Thoracic aorta (tissue), 2 donors: ENCODE measurements at regions not wholly inside any gene's neighbourhood (a gene's known extent, or its start where the extent isn't known, plus 50 kb on each side); places are given as distances from the start of the nearest gene placed in this dataset.

Experiments
- ATAC-seq: fragments of 150-250 bp; one replicate; pipeline ENCODE4 v1.8.0; 2017; ENCODE audit warnings: low read depth; ENCODE audit not compliant: insufficient number of reproducible peaks, low FRiP score
- DNase-seq: peaks from one replicate; pipeline ENCODE4 v3.0.0-alpha.2; 2020; ENCODE audit warnings: low spot score
- H3K27ac ChIP-seq, 2 donors: fragments of 200-600 bp; sonication (generic); 1 replicate in 1 of 2; 2 replicates in 1 of 2; pipeline ENCODE4 v1.5.1; 2016; ENCODE audit warnings: mild to moderate bottlenecking in 2 of 2, moderate library complexity in 2 of 2
- H3K27me3 ChIP-seq: fragments of 200-600 bp; sonication (generic); replicated peaks from 2 replicates; pipeline ENCODE4 v1.6.0; 2016; ENCODE audit warnings: mild to moderate bottlenecking; ENCODE audit not compliant: insufficient read depth
- H3K36me3 ChIP-seq: fragments of 200-600 bp; sonication (generic); one replicate; pipeline ENCODE4 v1.5.1; 2016
- H3K4me1 ChIP-seq, 2 donors: fragments of 200-600 bp; sonication (generic); 1 replicate in 1 of 2; 2 replicates in 1 of 2; pipeline versions ENCODE4 v1.5.1 to v1.6.0; 2016; ENCODE audit warnings: low read depth in 2 of 2, mild to moderate bottlenecking in 1 of 2; ENCODE audit not compliant: control insufficient read depth in 1 of 2
- H3K4me3 ChIP-seq: fragments of 200-600 bp; sonication (generic); 2 replicates; pipeline ENCODE4 v1.5.1; 2016; ENCODE audit warnings: mild to moderate bottlenecking
- H3K9me3 ChIP-seq: fragments of 200-600 bp; sonication (generic); 2 replicates; pipeline ENCODE4 v1.5.1; 2016
- CTCF ChIP-seq: fragments of 200-600 bp; sonication (generic); IDR thresholded peaks from one replicate; pipeline ENCODE4 v1.5.1; 2019; ENCODE audit warnings: antibody characterized with exemption

GRCh38 chr4:178598672-178599071, 1156.4 kb upstream of the AGA start:
- ATAC-seq (no peak), DNase-seq (no peak)
- Histone ChIP-seq H3K9me3 (no peaks in the 10 kb centered on the region), H3K36me3 (no peaks in the 10 kb centered on the region), H3K4me3 (no peak overlapping the region), H3K27me3 (no peaks in the 10 kb centered on the region), H3K4me1 (no peaks in the 10 kb centered on the region), H3K27ac (no peak overlapping the region)
- no peak for TF ChIP-seq CTCF

GRCh38 chr4:178599521-178599920, 1157.3 kb upstream of the AGA start:
- H3K27me3 ChIP-seq = no peaks in the 10 kb centered on the region
- H3K36me3 ChIP-seq = no peaks in the 10 kb centered on the region
- H3K4me1 ChIP-seq = no peaks in the 10 kb centered on the region
- no peaks in the 10 kb centered on the region for H3K9me3 ChIP-seq
- ATAC-seq (no peak), DNase-seq (no peak)
- no peak overlapping the region for H3K4me3 ChIP-seq
- H3K27ac ChIP-seq = no peak overlapping the region
- no peak for TF ChIP-seq CTCF

DNA sequence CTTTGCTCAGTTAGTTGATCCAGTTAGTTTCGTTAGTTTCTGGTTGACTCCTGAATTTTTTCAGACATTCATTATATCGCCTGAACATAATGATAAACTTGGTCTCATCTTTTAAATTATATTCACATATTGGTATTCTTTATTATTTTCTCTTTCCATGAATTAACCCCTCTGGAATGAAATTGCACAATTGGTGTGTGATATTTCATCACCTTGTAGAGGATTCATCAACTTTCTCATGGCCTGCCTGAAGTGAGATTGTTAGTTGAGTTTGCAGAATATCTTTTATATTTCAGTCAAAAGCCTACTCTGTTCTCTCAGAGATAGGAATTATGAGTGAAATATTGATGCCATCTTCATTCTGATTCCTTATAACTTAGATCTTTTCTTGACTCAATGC, 1160.6 kb upstream of the AGA start:
- Histone ChIP-seq H3K9me3 (no peaks in the 10 kb centered on the region), H3K27me3 (no peaks in the 10 kb centered on the region), H3K4me3 (no peak overlapping the region), H3K4me1 (no peaks in the 10 kb centered on the region), H3K27ac (no peak overlapping the region), H3K36me3 (no peaks in the 10 kb centered on the region)
- DNase-seq = no peak
- no peak for TF ChIP-seq CTCF
- ATAC-seq = no peak

DNA sequence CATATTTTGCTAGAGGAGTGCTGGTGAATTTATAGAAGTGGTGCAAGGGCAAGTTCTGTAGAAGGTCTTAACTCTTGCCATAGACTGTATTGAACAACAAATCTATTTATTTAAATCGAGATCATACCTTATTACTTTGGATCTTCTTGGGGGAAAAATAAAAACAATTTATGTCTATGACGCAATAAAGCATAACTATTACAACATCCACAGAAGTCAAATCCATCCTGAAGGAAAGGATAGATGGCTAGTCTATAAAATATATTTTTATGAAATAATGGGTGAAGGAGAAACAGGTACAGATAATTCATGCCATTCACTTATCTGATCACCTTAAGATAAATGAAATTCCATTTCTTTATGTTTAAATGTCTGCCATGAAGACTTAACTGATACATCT, 1168.8 kb upstream of the AGA start:
- Histone ChIP-seq H3K4me3 (no peak overlapping the region), H3K27me3 (no peaks in the 10 kb centered on the region), H3K4me1 (no peaks in the 10 kb centered on the region), H3K9me3 (no peaks in the 10 kb centered on the region), H3K27ac (no peak overlapping the region), H3K36me3 (no peaks in the 10 kb centered on the region)
- ATAC-seq = no peak
- TF ChIP-seq CTCF = no peak
- no peak for DNase-seq

- no peak overlapping the region for H3K4me3 ChIP-seq
- no peaks in the 10 kb centered on the region for H3K27me3 ChIP-seq
- no peaks in the 10 kb centered on the region for H3K9me3 ChIP-seq
- no peaks in the 10 kb centered on the region for H3K36me3 ChIP-seq
- DNase-seq = no peak
- no peak for TF ChIP-seq CTCF
- ATAC-seq = no peak
- no peak overlapping the region for H3K27ac ChIP-seq
- H3K4me1 ChIP-seq = no peaks in the 10 kb centered on the region
Measured at GRCh38 chr4:178612733-178613132, 1170.5 kb upstream of the AGA start.
